Anterior cingulate cortex (tissue), 58 donors: ENCODE measurements at regions not wholly inside any gene's neighbourhood (a gene's known extent, or its start where the extent isn't known, plus 50 kb on each side); places are given as distances from the start of the nearest gene placed in this dataset.

ENCODE experiments used
- DNase-seq, 58 donors: peaks; one replicate each; lab custom pipeline; 2025; lab: John Stamatoyannopoulos, UW

- DNase-seq = peak in 1 of 58 donors; percentile 19
Measured at GRCh38 chr13:30359991-30360390, 52.6 kb upstream of the KATNAL1 start.

DNA sequence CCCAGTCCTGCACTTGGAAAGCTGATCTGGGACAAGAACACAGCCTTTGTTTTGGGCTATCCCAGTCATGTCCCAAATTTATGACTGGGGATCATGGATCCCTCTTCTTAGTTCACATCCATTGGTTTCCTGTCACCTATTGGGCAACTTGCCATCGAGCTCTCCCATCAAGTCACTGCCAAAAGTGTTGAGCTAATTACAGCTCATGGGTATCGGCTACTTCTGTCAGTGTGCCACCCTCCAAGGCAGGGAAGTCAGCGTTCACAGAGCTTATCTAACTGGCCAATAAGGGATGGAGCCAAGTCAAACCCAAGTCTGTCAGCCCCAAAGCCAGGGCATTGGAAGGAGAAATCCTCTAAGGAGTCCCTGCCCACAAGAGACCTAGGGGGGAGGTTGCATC lies 53.2 kb upstream of the KATNAL1 start:
- DNase-seq = no peak

- DNase-seq = no peak
Measured at GRCh38 chr13:30362005-30362788, 54.8 kb upstream of the KATNAL1 start.

DNA sequence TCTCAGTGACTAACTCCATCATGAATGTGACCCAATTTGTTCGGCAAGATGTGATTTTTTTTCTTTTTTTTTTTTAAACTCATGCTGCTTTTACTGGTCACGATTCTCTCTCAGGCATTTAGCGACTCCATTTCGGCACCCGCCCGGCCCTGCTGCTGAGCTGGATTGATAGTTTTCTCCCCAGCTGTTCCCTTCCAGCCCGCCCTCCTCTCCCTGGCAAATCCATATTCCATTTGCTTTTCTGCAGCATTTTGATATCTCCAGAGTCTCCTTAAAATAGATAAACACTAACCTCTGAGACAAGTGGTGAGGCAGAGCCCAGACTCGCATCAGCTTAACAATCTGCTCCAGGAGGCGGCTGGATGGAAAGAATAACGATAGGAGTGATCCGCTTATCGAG lies 55.5 kb upstream of the KATNAL1 start:
- peak in 25 of 58 donors; percentile 4 to 67 (median 34) for DNase-seq

- no peak for DNase-seq
Measured at GRCh38 chr13:30363725-30364124, 56.4 kb upstream of the KATNAL1 start.

DNA sequence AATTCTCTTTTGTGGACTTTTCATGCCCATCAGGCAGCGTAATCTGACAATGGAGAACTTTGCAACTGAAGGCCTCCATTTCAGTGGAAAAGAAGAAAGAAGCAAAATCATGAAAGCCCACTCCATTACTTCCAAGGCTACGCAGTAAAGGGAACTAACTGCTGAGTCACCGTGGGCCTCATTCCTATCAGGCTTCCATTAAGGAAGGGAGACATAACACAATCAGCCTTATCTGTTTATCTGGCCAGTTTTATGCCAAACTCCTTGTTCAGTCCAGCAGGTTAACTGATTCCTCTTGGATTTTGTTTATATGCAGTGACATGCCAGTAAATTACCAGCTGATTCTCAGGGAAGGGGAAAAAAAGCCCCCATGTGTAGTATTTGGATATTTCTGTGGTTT lies 56.8 kb upstream of the KATNAL1 start:
- no peak for DNase-seq

GRCh38 chr13:30364876-30365275 lies 57.4 kb upstream of the UBE2L5 start:
- no peak for DNase-seq

- no peak for DNase-seq
Measured at GRCh38 chr13:30366088-30366487, 56.2 kb upstream of the UBE2L5 start.

- no peak for DNase-seq
Measured at GRCh38 chr13:30367296-30367695, 55.0 kb upstream of the UBE2L5 start.

- no peak for DNase-seq
Measured at GRCh38 chr13:30370146-30370545, 52.1 kb upstream of the UBE2L5 start.

- no peak for DNase-seq
Measured at GRCh38 chr13:30370916-30371521, 51.3 kb upstream of the UBE2L5 start.

DNA sequence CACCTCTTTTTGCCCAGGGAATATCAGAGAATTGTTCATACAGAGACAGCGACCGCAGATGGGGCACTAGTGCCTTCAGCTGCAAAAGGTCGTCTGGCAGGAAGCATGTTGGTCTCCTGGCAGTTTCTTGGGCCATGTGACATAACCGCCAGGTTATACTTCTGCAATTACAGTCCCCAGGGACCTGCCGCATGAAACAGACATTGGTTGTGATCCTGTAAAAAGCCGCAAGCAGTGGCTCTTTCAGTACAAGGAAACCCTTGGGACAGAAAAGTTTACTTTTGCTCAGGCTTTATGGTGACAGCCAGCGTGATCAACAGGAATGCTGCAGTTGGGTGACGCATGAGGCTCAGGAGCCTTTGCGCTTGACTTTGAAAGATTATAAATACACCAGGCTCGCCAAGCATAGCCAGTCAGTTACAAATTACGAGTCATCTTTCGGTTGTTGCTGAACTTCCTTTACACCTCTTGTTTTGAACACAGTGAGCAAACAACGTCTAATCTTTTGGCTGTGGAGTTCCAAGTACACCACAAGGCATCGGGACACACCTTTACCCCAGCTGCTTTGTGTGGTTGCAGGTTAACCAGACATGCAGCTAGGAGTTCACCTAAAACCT lies 50.5 kb upstream of the UBE2L5 start:
- no peak for DNase-seq
